Erythroblast (primary cell): ENCODE measurements at regions not wholly inside any gene's neighbourhood (a gene's known extent, or its start where the extent isn't known, plus 50 kb on each side); places are given as distances from the start of the nearest gene placed in this dataset.

Experiments
- GATA1 ChIP-seq: IDR thresholded peaks from 2 replicates; pipeline ENCODE4 v1.6.1; 2011; ENCODE audit warnings: low read depth, mild to moderate bottlenecking, control low read depth, low read length, moderate library complexity
- POLR2A ChIP-seq: IDR thresholded peaks from 2 replicates; pipeline ENCODE4 v1.6.1; 2011; ENCODE audit warnings: mild to moderate bottlenecking, low read length

GRCh38 chr15:70361106-70361505, 263.4 kb upstream of the TLE3 start:
- TF ChIP-seq POLR2A (no peak), GATA1 (no peak)
